Activated CD4-positive, alpha-beta T cell treated with anti-CD3 and anti-CD28 coated beads for 24 hours (primary cell): ENCODE measurements at regions not wholly inside any gene's neighbourhood (a gene's known extent, or its start where the extent isn't known, plus 50 kb on each side); places are given as distances from the start of the nearest gene placed in this dataset.

Experiments
- DNase-seq, 2 donors: peaks; one replicate each; pipeline ENCODE4 v3.0.0-alpha.2; 2020; ENCODE audit warnings: low read depth in 2 of 2

DNA sequence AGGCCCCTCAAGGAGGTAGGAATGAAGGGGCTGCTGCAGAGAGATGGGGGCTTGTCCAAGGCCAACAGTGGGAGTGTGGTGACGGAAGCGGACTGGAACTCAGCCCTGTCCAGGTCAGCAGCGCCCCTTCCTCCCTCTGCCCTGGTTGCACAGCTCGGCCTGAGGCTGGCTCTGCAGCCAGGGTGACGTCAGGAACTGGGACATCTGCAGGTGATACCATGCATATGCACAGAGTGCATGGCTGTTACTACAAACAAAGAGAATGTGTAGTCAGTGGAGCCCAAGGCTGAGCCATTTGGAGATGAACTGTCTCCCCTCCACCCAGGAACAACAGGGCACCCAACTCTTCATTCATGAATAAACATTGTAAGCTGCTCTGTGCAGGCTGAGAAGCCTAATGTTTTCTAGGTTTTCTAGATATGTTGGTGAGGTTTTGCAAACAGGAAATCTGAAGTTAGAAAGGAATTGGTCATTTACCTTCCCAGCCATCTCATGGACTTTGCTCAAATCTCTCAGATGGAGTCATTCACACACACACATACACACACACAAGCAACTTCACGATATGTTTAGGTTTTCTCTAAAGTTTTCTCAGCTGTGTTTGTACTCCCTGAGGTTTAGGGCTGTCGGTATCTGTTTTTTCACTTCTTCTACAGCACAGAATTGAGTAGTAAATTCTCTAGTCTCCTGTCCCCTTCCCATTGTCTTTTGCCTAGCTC is 117.2 kb downstream of the TLE3 start:
- DNase-seq = no peak

DNA sequence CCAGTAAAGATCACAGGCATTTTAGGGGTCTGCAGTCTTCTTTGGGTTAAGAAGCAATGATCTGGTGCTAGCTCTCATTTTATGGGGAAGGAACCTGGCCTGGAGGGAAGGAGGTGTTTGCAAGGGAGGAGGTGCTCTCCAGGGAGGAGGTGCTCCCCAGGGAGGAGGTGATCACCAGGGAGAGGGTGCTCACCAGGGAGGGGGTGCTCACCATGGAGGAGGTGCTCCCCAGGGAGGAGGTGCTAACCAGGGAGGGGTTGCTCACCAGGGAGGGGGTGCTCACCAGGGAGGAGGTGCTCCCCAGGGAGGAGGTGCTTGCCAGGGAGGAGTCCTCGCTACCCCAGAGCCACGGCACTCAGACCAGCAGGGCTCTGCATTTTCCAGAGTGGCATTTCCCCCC is 115.7 kb downstream of the TLE3 start:
- DNase-seq = no peak

DNA sequence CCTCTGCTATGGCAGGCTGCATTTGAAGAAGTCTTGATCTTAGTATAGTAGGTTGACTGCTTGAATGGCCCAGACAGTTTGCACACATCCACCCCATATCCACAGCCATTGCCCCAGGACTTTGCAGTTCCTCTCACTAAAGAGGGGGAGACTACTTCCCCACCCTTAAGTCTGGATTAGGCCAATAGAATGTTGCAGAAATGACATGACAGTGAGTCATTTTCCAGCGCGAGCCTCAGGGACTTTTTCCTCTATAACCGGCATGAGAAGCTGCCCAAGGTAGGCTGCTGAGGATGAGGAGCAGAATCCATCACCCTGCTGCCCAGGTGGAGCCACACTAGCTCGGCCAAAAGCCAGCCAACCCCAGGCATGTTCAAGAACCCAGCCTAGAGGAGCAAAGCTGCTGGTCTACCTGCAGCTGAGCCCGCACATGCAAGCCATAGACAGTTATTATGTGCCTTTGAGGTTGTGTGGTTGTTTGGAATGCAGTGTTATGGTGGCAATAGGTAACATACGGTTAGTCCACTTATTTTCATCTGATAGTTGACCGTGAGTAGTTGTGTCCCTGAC is 113.9 kb downstream of the TLE3 start:
- no peak for DNase-seq

- no peak for DNase-seq
Observed at GRCh38 chr15:69987492-69988489, 109.9 kb downstream of the TLE3 start.

DNA sequence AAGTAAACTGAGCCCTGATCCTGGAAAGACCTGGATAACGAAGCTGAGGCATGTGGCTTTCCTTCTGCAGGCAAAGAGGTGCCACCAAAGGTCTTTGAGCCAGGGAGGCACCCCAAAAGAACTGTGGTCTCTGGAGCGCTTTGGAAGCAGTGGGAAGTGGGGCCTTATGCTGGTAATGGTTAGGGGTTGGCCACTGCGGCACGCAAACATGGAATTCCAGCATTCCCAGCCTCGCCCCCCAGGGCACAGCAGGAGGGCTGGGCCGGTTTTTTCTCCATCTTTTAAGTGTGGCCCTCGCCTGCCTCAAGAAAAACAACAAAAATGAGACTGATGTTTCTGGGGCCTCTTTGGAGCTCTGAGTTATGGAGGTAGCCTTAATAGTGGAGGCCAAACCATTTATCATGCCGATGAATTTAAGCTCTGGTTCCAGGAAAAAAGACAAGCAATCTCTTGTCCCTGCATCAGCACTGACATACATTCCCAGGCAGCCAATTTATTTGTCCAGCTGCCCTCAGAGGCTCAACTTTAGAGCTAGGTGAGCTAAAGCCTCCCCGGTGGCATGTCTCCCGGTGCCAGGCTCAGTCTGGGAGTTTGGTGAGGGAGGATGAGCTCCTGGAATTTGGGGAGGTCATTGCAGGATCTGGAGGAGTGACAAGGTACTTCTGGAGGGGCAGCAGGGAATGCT is 109.0 kb downstream of the TLE3 start:
- DNase-seq = no peak

GRCh38 chr15:69990566-69991421 is 106.9 kb downstream of the TLE3 start:
- no peak for DNase-seq

- no peak for DNase-seq
Observed at GRCh38 chr15:69991551-69991980, 106.2 kb downstream of the TLE3 start.

DNA sequence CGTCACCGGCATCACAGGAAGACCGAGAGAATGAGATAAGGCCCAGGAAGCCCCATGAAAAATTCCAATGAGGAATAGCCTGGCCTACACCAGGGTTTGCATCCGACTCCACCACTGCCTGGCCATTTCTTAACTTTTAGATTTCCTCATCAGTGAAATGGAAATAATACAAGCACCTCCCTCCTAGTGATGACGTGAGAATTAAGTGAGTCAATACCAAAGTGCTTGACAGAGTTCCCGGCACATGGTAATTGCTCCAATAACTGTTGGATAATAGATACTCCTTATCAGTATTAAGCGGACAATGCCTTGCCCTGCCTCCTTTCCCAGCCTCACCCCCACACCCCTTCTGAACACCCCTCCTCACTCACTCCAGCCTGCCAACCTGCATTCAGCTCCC is 105.4 kb downstream of the TLE3 start:
- DNase-seq = no peak

DNA sequence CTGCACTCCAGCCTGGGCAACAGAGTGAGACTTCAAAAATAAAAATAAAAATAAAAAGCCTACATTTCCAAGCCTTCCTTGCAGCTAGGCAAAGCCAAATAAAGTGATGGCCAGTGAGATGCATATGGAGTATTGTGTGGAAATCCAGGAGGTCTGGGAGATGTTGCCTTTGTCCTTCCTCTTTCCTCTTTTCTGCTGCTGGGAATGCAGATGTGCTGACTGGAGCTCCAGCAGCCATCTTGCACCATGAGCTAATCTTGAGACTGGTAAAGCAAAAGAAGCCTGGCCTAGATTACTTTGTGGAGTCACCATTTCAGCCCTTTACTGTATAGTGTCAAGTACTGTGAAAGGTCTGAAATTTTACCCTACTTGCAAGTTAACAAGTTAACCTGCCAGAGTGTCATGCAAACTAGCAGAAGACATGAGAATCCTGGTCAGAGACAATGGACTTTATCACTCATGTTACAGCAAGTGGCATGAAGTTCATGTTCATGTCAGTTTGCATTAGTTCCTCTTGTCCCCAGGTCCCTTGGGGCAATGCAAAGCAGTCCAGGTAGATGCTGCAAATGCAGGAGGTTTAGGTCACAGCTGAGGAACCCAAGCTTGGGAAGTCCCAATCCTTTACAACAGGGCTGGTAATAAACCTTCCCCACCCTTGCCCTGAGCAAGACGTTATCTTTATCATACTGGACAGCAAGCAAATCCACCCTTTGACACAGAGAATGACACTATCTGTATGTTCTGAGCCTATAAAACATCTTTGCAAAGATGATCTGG is 103.1 kb downstream of the TLE3 start:
- no peak for DNase-seq

DNA sequence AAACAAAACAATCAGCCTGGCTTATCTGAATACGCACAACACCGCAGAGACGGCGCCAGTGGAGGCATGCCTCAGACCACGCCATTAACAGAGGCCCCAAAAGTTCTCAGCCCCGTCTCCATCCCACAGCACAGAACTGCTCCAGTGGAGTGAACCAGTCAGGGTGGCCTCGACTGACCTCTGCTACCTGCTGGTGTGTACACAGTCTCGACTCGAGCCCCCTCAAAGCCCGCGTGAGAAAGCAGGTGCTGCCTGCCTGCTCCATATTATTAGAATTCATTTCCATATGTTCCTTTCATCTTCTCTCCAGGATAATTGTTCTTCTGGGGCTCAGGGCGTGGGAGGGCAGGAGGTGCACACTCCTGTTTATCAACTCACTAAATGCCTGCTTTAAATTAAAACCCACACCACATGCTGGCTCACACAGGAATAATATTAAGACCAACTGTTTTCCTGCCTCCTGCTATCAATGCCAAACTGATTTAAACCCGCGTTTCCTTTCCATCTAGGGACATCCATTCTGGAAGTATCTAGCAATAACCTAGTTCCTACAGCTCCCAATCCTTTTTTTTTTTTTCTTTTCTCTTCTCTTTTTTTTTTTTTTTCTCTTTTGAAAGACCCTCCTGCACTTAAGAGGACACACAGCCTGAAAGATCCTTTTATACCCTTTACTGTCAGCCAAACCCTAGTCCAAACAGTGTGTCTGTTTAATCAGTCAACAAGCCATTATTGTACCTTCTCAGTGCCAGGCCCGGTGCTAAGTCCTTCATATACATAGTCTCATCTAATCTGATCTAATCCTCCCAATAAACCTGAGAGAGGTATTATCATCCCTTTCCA is 101.2 kb downstream of the TLE3 start:
- DNase-seq = no peak

DNA sequence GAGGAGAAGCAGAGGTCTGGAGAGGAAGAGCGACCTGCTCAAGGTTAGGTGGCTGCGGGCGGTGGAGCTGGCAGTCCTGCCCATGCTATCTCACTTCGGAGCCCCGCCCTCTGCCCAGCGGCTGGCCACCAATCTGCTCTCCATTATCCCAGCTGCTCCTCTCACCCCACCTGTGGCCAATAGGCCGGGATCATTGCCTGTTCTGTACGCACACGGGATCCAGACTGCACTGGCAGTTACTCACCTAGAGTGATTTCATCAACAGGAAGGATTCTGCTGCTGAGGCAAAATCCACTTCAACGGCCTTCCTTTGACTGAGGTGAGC is 100.6 kb downstream of the TLE3 start:
- DNase-seq = no peak
